GM13976 (cell line): ENCODE measurements at regions not wholly inside any gene's neighbourhood (a gene's known extent, or its start where the extent isn't known, plus 50 kb on each side); places are given as distances from the start of the nearest gene placed in this dataset.

Experiments
- DNase-seq: peaks from one replicate; pipeline ENCODE4 v3.0.0; 2012; ENCODE audit warnings: low spot score
- CTCF ChIP-seq: IDR thresholded peaks from 2 replicates; pipeline ENCODE4 v1.5.1; 2012; ENCODE audit warnings: borderline replicate concordance, mild to moderate bottlenecking; ENCODE audit not compliant: insufficient read depth; ENCODE audit errors: extremely low read depth, missing control alignments, control extremely low read depth
- in situ Hi-C: fragments of 300-500 bp; cut with MboI; formaldehyde crosslinking; loops from one replicate; pipeline ENCODE4 v1.12.0; 2022; ENCODE audit warnings: low sequenced_read_pairs, mixed read lengths, inconsistent platforms; ENCODE audit not compliant: unreplicated experiment

- in situ Hi-C loops, result no loop called here
- no peak for TF ChIP-seq CTCF
- DNase-seq, result no peak
Observed at GRCh38 chr5:86974955-86975354, 292.7 kb upstream of the RASA1 start.

GRCh38 chr5:86977190-86977589, 290.5 kb upstream of the RASA1 start:
- no peak for DNase-seq
- in situ Hi-C loops, result no loop called here
- TF ChIP-seq CTCF, result no peak

GRCh38 chr5:86977808-86978207, 289.9 kb upstream of the RASA1 start:
- no peak for TF ChIP-seq CTCF
- in situ Hi-C loops, result no loop called here
- DNase-seq, result no peak

- in situ Hi-C loops, result no loop called here
- no peak for TF ChIP-seq CTCF
- no peak for DNase-seq
Observed at GRCh38 chr5:86979811-86980411, 287.8 kb upstream of the RASA1 start.

GRCh38 chr5:86981898-86982297, 285.8 kb upstream of the RASA1 start:
- no peak for TF ChIP-seq CTCF
- in situ Hi-C loops, result no loop called here
- DNase-seq, result no peak

- in situ Hi-C loops, result no loop called here
- no peak for TF ChIP-seq CTCF
- DNase-seq, result no peak
Observed at GRCh38 chr5:86983208-86983607, 284.5 kb upstream of the RASA1 start.
